ENCODE measurements at regions not wholly inside any gene's neighbourhood (a gene's known extent, or its start where the extent isn't known, plus 50 kb on each side); places are given as distances from the start of the nearest gene placed in this dataset.

DNA sequence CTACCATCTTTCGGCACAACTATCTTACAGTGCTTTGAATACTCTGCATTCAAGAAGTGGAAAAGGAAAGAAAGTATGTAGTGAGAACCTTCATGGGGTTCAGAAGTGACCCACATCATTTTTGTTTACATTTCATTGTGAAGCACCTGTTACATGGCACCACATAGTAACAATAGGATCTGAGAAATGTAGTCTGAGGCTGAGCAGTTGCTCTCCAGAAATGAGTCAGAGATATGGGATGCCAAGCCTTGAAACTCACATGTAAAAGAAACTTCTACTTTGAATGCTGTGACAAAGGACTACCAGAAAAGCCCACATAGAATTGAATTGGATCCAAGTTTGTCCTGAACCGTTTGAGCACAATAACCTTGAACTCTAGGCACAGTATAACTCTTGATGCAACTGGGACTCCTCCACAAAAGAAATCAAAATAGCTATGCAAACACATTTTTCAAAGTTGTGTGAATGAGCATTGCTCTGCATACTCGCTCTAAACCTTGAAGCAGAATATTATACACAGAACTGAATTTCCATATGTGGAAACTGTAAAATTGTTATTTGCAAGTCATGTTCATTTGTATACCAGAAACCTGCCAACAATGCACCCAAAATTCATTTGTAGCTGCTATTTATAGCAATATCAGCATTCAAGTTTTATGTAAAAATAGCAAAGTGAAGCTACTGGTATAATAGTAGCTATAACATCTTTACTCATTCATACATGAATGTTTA, 400.9 kb upstream of the POU3F2 start:
- CTCF ChIA-PET, result no interaction called here
- DNase-seq (ENCODE audit: low read depth, low spot score), result no peak
- POLR2A ChIA-PET, result no interaction called here
- no peak overlapping the region for H3K27ac ChIP-seq (ENCODE audit: low read depth, low read length)
- no peak overlapping the region for H3K9ac ChIP-seq (ENCODE audit: low read length)
- no TSS peak for BruUV-seq (replicated peaks)
- H3K4me2 ChIP-seq (ENCODE audit: low read length), result no peak overlapping the region
- no peaks in the 10 kb centered on the region for H4K20me1 ChIP-seq (ENCODE audit: insufficient read depth)
- no peaks in the 10 kb centered on the region for H3K4me1 ChIP-seq (ENCODE audit: control insufficient read depth in 1 of 2, insufficient read depth in 2 of 2, low read length in 2 of 2)
- no peaks in the 10 kb centered on the region for H3K9me2 ChIP-seq (ENCODE audit: insufficient read depth)
- no peak overlapping the region for H3K4me3 ChIP-seq (replicated peaks in 1 of 2; ENCODE audit: low read depth in 1 of 2, low read length in 2 of 2)
- intact Hi-C loops (cut with micrococcal nuclease), result no loop called here
- no peaks in the 10 kb centered on the region for H3K9me3 ChIP-seq (ENCODE audit: control insufficient read depth in 1 of 2, insufficient read depth in 1 of 2, low read depth in 1 of 2, low read length in 2 of 2)
- H3K79me2 ChIP-seq (ENCODE audit: insufficient read depth, low read length), result no peaks in the 10 kb centered on the region
- ATAC-seq, result no peak
- no peaks in the 10 kb centered on the region; the same call in none of the 2 replicates for H3K27me3 ChIP-seq (ENCODE audit: insufficient read depth, low read length)
- RAD21 ChIA-PET (ENCODE audit: low non-redundant PET in 1 of 2, low total read pairs in 2 of 2, uncharacterized antibody in 2 of 2, unreplicated experiment in 2 of 2), result no interaction called here
- H3K36me3 ChIP-seq (ENCODE audit: control insufficient read depth in 1 of 2, insufficient read depth in 2 of 2, low read length in 2 of 2), result no peaks in the 10 kb centered on the region
- H2AFZ ChIP-seq (ENCODE audit: low read depth, low read length, poor library complexity, severe bottlenecking), result no peak overlapping the region
- TF ChIP-seq, protein P1, sequence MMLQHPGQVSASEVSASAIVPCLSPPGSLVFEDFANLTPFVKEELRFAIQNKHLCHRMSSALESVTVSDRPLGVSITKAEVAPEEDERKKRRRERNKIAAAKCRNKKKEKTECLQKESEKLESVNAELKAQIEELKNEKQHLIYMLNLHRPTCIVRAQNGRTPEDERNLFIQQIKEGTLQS (IDR thresholded peaks at IDR 0.05), result no peak
- TF ChIP-seq POLR2A (IDR thresholded peaks at IDR 0.05; ENCODE audit: borderline replicate concordance, extremely low read depth, insufficient read depth, insufficient read length) (no peak), FOSL1 (IDR thresholded peaks at IDR 0.05; ENCODE audit: low read depth) (no peak), SIN3A (IDR thresholded peaks at IDR 0.05; ENCODE audit: low read depth) (no peak), POLR2AphosphoS5 (IDR thresholded peaks at IDR 0.05; ENCODE audit: low read depth, low read length) (no peak), ELF1 (IDR thresholded peaks at IDR 0.05; ENCODE audit: borderline replicate concordance, low read depth) (no peak), TCF7L2 (IDR thresholded peaks at IDR 0.05; ENCODE audit: borderline replicate concordance, extremely low read depth, insufficient read depth, insufficient read length) (no peak)
- TF ChIP-seq, protein P2, sequence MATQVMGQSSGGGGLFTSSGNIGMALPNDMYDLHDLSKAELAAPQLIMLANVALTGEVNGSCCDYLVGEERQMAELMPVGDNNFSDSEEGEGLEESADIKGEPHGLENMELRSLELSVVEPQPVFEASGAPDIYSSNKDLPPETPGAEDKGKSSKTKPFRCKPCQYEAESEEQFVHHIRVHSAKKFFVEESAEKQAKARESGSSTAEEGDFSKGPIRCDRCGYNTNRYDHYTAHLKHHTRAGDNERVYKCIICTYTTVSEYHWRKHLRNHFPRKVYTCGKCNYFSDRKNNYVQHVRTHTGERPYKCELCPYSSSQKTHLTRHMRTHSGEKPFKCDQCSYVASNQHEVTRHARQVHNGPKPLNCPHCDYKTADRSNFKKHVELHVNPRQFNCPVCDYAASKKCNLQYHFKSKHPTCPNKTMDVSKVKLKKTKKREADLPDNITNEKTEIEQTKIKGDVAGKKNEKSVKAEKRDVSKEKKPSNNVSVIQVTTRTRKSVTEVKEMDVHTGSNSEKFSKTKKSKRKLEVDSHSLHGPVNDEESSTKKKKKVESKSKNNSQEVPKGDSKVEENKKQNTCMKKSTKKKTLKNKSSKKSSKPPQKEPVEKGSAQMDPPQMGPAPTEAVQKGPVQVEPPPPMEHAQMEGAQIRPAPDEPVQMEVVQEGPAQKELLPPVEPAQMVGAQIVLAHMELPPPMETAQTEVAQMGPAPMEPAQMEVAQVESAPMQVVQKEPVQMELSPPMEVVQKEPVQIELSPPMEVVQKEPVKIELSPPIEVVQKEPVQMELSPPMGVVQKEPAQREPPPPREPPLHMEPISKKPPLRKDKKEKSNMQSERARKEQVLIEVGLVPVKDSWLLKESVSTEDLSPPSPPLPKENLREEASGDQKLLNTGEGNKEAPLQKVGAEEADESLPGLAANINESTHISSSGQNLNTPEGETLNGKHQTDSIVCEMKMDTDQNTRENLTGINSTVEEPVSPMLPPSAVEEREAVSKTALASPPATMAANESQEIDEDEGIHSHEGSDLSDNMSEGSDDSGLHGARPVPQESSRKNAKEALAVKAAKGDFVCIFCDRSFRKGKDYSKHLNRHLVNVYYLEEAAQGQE (IDR thresholded peaks at IDR 0.05; ENCODE audit: low read depth), result no peak

Data from HCT116 (cell line).